C4-2B (cell line): ENCODE measurements at regions not wholly inside any gene's neighbourhood (a gene's known extent, or its start where the extent isn't known, plus 50 kb on each side); places are given as distances from the start of the nearest gene placed in this dataset.

ENCODE experiments used
- H3K27ac ChIP-seq: fragments of 450-650 bp; 2 replicates; pipeline ENCODE4 v1.5.1; 2017
- ZFX ChIP-seq: fragments of 450-650 bp; IDR thresholded peaks from 2 replicates; pipeline ENCODE4 v1.6.1; 2017
- TF ChIP-seq, protein P1 (sequence below): fragments of 450-650 bp; conservative IDR thresholded peaks from 2 replicates; pipeline ENCODE4 v1.5.1; 2017; ENCODE audit warnings: mild to moderate bottlenecking

GRCh38 chr6:156658186-156658965 lies 118.8 kb upstream of the ARID1B start:
- no peak for TF ChIP-seq ZFX
- TF ChIP-seq, protein P1, sequence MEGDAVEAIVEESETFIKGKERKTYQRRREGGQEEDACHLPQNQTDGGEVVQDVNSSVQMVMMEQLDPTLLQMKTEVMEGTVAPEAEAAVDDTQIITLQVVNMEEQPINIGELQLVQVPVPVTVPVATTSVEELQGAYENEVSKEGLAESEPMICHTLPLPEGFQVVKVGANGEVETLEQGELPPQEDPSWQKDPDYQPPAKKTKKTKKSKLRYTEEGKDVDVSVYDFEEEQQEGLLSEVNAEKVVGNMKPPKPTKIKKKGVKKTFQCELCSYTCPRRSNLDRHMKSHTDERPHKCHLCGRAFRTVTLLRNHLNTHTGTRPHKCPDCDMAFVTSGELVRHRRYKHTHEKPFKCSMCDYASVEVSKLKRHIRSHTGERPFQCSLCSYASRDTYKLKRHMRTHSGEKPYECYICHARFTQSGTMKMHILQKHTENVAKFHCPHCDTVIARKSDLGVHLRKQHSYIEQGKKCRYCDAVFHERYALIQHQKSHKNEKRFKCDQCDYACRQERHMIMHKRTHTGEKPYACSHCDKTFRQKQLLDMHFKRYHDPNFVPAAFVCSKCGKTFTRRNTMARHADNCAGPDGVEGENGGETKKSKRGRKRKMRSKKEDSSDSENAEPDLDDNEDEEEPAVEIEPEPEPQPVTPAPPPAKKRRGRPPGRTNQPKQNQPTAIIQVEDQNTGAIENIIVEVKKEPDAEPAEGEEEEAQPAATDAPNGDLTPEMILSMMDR, result no peak
- H3K27ac ChIP-seq, result no peak overlapping the region

- no peak overlapping the region for H3K27ac ChIP-seq
- no peak for TF ChIP-seq ZFX
- TF ChIP-seq, protein P1, result no peak
Measured at GRCh38 chr6:156657296-156657695, 119.9 kb upstream of the ARID1B start.

GRCh38 chr6:156654919-156655918 lies 122.0 kb upstream of the ARID1B start:
- TF ChIP-seq ZFX, result no peak
- TF ChIP-seq, protein P1, result no peak
- no peak overlapping the region for H3K27ac ChIP-seq

- H3K27ac ChIP-seq, result no peak overlapping the region
- TF ChIP-seq ZFX, result no peak
- TF ChIP-seq, protein P1, result no peak
Measured at GRCh38 chr6:156652231-156652750, 124.9 kb upstream of the ARID1B start.

GRCh38 chr6:156651486-156651885 lies 125.7 kb upstream of the ARID1B start:
- no peak overlapping the region for H3K27ac ChIP-seq
- TF ChIP-seq, protein P1, result no peak
- TF ChIP-seq ZFX, result no peak

DNA sequence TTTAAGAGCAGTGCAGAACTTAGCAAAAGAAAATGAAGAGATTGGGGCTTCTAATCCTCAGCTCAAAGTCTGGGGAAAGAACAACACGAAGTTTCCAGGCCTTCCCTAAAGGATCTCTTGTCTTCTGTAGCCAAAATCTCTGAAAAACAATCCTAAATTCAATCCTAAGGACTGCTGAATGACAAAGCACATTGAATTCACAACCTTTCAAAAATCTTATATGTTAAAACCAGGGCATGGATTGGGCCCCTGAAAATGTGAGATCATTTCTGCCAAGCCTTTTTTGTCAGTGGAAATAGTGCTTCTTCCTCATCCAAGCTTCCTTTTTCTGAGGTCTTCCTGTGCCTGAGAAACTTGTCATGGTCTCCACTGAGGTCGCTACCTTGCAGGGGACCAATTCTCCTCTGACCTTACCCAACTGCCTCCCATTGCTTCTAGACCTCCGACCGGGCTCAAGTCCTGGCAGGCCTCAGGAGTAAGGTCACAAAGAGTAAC lies 126.2 kb upstream of the ARID1B start:
- no peak for TF ChIP-seq ZFX
- TF ChIP-seq, protein P1, result no peak

More for the DNA sequence above, 126.2 kb upstream of the ARID1B start:
- no peak overlapping the region for H3K27ac ChIP-seq
